ENCODE measurements at regions not wholly inside any gene's neighbourhood (a gene's known extent, or its start where the extent isn't known, plus 50 kb on each side); places are given as distances from the start of the nearest gene placed in this dataset.

- TF ChIP-seq TAF1 (IDR thresholded peaks at IDR 0.05; ENCODE audit: borderline replicate concordance, insufficient read depth, low read length) (no peak), POLR2AphosphoS5 (IDR thresholded peaks at IDR 0.05; ENCODE audit: low read depth, low read length) (no peak)
- TF ChIP-seq, protein P1, sequence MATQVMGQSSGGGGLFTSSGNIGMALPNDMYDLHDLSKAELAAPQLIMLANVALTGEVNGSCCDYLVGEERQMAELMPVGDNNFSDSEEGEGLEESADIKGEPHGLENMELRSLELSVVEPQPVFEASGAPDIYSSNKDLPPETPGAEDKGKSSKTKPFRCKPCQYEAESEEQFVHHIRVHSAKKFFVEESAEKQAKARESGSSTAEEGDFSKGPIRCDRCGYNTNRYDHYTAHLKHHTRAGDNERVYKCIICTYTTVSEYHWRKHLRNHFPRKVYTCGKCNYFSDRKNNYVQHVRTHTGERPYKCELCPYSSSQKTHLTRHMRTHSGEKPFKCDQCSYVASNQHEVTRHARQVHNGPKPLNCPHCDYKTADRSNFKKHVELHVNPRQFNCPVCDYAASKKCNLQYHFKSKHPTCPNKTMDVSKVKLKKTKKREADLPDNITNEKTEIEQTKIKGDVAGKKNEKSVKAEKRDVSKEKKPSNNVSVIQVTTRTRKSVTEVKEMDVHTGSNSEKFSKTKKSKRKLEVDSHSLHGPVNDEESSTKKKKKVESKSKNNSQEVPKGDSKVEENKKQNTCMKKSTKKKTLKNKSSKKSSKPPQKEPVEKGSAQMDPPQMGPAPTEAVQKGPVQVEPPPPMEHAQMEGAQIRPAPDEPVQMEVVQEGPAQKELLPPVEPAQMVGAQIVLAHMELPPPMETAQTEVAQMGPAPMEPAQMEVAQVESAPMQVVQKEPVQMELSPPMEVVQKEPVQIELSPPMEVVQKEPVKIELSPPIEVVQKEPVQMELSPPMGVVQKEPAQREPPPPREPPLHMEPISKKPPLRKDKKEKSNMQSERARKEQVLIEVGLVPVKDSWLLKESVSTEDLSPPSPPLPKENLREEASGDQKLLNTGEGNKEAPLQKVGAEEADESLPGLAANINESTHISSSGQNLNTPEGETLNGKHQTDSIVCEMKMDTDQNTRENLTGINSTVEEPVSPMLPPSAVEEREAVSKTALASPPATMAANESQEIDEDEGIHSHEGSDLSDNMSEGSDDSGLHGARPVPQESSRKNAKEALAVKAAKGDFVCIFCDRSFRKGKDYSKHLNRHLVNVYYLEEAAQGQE (IDR thresholded peaks at IDR 0.05; ENCODE audit: insufficient read depth in 1 of 2, low read depth in 2 of 2, low read length in 2 of 2) = no peak
These were observed 292.7 kb downstream of the UACA start for GRCh38 chr15:70470556-70471191.
